HG02938 (cell line): ENCODE measurements at regions not wholly inside any gene's neighbourhood (a gene's known extent, or its start where the extent isn't known, plus 50 kb on each side); places are given as distances from the start of the nearest gene placed in this dataset.

Experiments used
- ATAC-seq: cut with Tn5 transposase; IDR thresholded peaks from one replicate; pipeline ENCODE4 v1.9.1; 2021; ENCODE audit warnings: mild to moderate bottlenecking, moderate library complexity; ENCODE audit not compliant: unreplicated experiment

DNA sequence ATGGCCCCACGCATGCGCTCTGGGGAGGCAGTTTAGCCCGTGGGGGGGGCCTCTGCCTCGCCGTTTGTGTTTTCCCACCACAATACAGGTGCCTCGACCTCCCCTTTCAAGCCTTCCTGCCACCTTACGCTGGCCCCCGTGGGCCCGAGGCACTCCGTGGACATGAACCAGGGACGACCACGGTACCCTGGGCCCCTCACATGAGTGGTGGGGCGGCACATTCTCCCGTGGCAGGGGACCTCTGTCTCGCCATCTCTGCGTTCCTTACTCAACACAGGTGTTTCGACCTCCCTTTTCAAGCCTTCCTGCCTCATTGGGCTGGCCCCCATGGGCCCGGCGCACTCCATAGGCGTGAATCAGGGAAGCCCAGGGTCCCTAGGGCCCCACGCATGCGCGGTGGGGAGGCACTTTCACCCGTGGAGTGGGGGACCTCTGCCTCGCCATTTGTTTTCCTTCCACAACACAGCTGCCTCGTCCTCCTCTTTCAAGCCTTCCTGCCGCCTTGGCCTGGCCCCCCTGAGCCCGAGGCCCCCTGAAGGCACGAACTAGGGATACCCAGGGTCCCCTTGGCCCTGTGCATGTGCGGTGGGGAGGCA lies 339.5 kb downstream of the ALG10 start:
- no peak for ATAC-seq

DNA sequence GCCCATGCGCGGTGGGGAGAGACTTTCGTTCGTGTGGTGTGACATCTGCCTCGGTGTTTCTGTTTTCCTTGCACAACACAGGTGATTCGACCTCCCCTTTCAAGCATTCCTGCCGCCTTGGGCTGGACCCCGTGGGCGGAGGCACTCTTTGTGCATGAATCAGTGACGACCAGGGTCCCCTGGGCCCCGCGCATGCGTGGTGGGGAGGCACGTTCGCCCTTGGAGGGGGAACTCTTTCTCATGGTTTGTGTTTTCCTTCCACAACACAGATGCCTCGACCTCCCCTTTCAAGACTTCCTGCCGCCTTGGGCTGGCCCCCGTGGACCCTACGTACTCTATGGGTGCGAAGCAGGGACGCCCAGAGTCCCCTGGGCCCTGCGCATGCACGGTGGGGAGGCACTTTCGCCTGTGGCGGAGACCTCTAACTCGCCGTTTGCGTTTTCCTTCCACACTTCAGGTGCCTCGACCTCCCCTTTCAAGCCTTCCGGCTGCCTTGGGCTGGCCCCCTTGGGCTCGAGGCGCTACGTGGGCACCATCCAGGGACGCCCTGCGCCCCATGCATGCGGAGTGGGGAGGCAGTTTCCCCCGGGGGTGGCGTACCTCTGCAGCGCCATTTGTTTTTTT lies 340.9 kb downstream of the ALG10 start:
- no peak for ATAC-seq

GRCh38 chr12:34368079-34368478 lies 345.8 kb downstream of the ALG10 start:
- no peak for ATAC-seq

DNA sequence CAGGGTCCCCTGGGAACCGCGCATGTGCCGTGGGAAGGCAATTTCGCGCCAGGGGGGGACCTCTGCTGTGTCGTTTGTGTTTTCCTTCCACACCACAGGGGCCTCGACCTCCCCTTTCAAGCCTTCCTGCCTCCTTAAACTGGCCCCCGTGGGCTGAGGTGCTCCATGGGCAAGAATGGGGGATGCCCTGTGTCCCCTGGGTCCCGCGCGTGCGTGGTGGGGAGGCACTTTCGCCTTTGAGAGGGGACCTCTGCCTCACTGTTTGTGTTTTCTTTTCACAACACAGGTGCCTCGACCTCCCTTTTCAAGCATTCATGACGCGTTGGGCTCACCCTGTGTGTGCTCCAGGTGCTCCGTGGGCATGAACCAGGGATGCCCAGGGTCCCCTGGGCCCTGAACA lies 348.8 kb downstream of the ALG10 start:
- no peak for ATAC-seq

DNA sequence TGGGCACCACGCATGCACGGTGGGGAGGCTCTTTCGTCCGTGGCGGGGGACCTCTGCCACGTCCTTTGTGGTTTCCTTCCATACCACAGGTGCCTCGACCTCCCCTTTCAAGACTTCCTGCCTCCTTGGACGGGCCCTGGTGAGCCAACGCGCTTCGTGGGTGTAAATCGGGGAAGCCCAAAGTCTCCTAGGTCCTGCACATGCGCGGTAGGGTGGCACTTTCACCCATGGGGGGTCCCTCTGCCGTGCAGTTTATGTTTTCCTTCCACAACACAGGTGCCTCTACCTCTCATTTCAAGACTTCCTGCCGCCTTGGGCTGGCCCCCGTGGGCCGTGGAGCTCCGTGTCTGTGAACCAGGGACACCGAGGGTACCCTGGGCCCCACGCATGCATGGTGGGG lies 349.7 kb downstream of the ALG10 start:
- ATAC-seq, result no peak

GRCh38 chr12:34373926-34374325 lies 351.6 kb downstream of the ALG10 start:
- no peak for ATAC-seq

- no peak for ATAC-seq
Measured at GRCh38 chr12:34376133-34376799, 354.0 kb downstream of the ALG10 start.

GRCh38 chr12:34377243-34378035 lies 355.1 kb downstream of the ALG10 start:
- no peak for ATAC-seq

DNA sequence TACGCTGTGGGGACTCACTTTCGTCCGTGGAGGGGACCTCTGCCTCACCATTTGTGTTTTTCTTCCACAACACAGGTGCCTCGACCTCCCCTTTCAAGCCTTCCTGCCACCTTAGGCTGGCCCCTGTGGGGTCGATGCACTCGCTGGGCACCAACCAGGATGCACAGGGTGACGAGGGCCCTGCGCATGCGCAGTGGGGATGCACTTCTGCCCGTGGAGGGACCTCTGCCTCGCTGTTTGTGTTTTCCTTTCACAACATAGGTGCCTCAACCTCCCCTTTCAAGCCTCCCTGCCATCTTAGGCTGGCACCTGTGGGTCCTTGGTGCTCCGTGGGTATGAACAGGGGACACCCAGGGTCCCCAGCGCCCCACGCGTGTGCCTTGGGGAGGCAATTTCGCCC lies 356.8 kb downstream of the ALG10 start:
- ATAC-seq, result no peak

GRCh38 chr12:34384693-34385092 lies 362.4 kb downstream of the ALG10 start:
- no peak for ATAC-seq

DNA sequence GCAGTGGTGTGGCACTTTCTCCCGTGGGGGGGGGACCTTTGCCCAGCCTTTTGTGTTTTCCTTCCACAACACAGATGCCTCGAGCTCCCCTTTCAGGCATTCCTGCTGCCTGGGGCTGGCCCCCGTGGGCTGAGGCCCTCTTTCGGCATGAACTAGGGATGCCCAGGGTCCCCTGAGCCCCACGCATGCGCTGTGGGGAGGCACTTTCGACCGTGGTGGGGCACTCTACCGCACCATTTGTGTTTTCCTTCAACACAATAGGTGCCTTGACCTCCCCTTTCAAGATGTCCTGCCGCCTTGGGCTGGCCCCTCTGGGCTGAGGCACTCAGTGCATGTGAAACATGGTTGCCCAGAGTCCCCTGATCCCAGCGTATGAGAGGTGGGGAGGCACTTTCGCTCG lies 363.7 kb downstream of the ALG10 start:
- no peak for ATAC-seq

DNA sequence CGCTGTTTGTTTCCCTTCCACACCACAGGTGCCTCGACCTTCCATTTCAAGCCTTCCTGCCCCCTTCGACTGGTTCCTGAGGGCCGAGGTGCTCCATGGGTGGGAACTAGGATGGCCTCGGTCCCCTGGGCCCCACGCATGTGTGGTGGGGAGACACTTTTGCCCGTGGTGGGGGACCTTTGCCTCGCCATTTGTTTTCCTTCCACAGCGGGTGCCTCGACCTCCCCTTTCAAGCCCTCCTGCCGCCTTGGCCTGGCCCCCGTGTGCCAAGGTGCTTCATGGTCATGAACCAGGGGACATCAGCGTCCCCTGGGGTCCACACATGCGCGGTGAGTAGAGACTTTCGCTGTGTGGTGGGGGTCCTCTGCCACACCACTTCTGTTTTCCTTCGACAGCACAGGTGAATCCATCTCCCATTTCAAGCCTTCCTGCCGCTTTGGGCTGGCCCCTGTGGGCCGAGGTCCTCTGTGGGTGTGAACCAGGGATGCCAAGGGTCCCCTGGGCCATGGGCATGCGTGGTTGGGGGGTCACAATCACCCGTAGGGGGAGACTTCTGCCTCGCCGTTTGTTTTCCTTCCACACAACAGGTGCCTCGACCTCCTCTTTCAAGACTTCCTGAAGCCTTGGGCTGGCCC lies 364.4 kb downstream of the ALG10 start:
- ATAC-seq, result no peak

- ATAC-seq, result no peak
Measured at GRCh38 chr12:34387711-34388635, 365.7 kb downstream of the ALG10 start.

GRCh38 chr12:34388636-34389377 lies 366.5 kb downstream of the ALG10 start:
- no peak for ATAC-seq

DNA sequence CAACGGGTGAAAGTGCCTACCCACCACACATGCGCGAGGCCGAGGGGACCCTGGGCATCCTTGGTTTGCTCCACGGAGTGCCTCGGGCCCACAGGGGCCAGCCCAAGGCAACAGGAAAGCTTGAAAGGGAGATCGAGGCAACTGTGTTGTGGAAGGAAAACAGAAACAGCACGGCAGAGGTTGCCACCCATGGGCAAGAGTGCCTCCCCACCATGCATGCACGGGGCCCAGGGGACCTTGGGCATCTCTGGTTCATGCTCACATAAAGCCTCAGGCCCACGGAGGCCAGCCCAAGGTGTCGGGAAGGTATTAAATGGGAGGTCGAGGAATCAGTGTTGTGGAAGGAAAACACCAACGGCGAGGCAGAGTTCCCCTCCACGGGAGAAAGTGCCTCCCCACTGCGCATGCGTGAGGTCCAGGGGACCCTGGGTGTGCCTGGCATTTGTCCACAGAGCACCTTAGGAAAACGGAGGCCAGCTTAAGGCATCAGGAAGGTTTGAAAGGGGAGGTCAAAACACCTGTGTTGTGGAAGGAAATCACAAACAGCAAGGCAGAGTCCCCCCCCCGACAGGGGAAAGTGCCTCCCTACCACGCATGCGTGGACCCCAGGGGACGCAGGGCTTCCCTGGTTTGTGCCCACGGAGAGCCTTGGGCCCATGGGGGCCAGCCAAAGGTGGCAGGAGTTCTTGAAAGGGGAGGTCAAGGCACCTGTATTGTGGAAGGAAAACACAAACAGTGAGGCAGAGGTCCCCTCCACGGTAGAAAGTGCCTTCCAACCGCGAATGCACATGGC lies 367.3 kb downstream of the ALG10 start:
- ATAC-seq, result no peak

GRCh38 chr12:34390171-34390841 lies 368.0 kb downstream of the ALG10 start:
- no peak for ATAC-seq

GRCh38 chr12:34390846-34391700 lies 368.8 kb downstream of the ALG10 start:
- ATAC-seq, result no peak
